ENCODE measurements at regions not wholly inside any gene's neighbourhood (a gene's known extent, or its start where the extent isn't known, plus 50 kb on each side); places are given as distances from the start of the nearest gene placed in this dataset.

GRCh38 chr10:65294329-65294728 lies 1631.5 kb upstream of the LRRTM3 start:
- no peak overlapping the region for H3K4me3 ChIP-seq
- no peak overlapping the region for H3K27ac ChIP-seq
- no peak for ATAC-seq (replicated peaks in 6 of 8)
- in situ Hi-C loops (cut with MboI; ENCODE audit: low pct_unique_long_range_greater_than_20kb in 2 of 9, low sequenced_read_pairs in 9 of 9, unreplicated experiment in 9 of 9), result no loop called here
- WGBS, 10 experiments, result 0 to 33% (median 15%) methylated on average over 1 of the region's 1 CpG; no CpG with 5 or more reads in 4 of the 10 experiments
- no peaks in the 10 kb centered on the region for H3K4me1 ChIP-seq (replicated peaks in 1 of 2)

- ATAC-seq (replicated peaks in 6 of 8), result no peak
- 21 to 100% (median 92%) methylated on average over 1 to 3 of the region's 3 CpGs; no CpG with 5 or more reads in 2 of the 10 experiments for WGBS, 10 experiments
- no peaks in the 10 kb centered on the region for H3K4me1 ChIP-seq (replicated peaks in 1 of 2)
- no peak overlapping the region for H3K4me3 ChIP-seq
- in situ Hi-C loops (cut with MboI; ENCODE audit: low pct_unique_long_range_greater_than_20kb in 2 of 9, low sequenced_read_pairs in 9 of 9, unreplicated experiment in 9 of 9), result no loop called here
- no peak overlapping the region for H3K27ac ChIP-seq
Observed at GRCh38 chr10:65301181-65301580, 1624.7 kb upstream of the LRRTM3 start.

GRCh38 chr10:65306201-65306600 lies 1619.6 kb upstream of the LRRTM3 start:
- no peak for ATAC-seq (replicated peaks in 6 of 8)
- H3K4me3 ChIP-seq, result no peak overlapping the region
- H3K27ac ChIP-seq, result no peak overlapping the region
- in situ Hi-C loops (cut with MboI; ENCODE audit: low pct_unique_long_range_greater_than_20kb in 2 of 9, low sequenced_read_pairs in 9 of 9, unreplicated experiment in 9 of 9), result no loop called here
- WGBS, 10 experiments, result 9 to 94% (median 82%) methylated on average over 2 of the region's 2 CpGs; no CpG with 5 or more reads in 1 of the 10 experiments
- H3K4me1 ChIP-seq (replicated peaks in 1 of 2), result no peaks in the 10 kb centered on the region

- in situ Hi-C loops (cut with MboI; ENCODE audit: low pct_unique_long_range_greater_than_20kb in 2 of 9, low sequenced_read_pairs in 9 of 9, unreplicated experiment in 9 of 9), result no loop called here
- no peak overlapping the region for H3K4me3 ChIP-seq
Observed at GRCh38 chr10:65312876-65313275, 1613.0 kb upstream of the LRRTM3 start.

GRCh38 chr10:65313406-65313805 lies 1612.4 kb upstream of the LRRTM3 start:
- no peaks in the 10 kb centered on the region for H3K4me1 ChIP-seq (replicated peaks in 1 of 2)
- no peak overlapping the region for H3K4me3 ChIP-seq
- H3K27ac ChIP-seq, result no peak overlapping the region
- in situ Hi-C loops (cut with MboI; ENCODE audit: low pct_unique_long_range_greater_than_20kb in 2 of 9, low sequenced_read_pairs in 9 of 9, unreplicated experiment in 9 of 9), result no loop called here
- ATAC-seq (replicated peaks in 6 of 8), result no peak
- WGBS, 10 experiments, result 24 to 100% (median 91%) methylated on average over 1 to 2 of the region's 2 CpGs; no CpG with 5 or more reads in 2 of the 10 experiments

More at GRCh38 chr10:65312876-65313275, 1613.0 kb upstream of the LRRTM3 start:
- Histone ChIP-seq H3K27ac (no peak overlapping the region), H3K4me1 (replicated peaks in 1 of 2) (no peaks in the 10 kb centered on the region)
- no peak for ATAC-seq (replicated peaks in 6 of 8)

GRCh38 chr10:65314253-65314652 lies 1611.6 kb upstream of the LRRTM3 start:
- in situ Hi-C loops (cut with MboI; ENCODE audit: low pct_unique_long_range_greater_than_20kb in 2 of 9, low sequenced_read_pairs in 9 of 9, unreplicated experiment in 9 of 9), result no loop called here
- no peak for ATAC-seq (replicated peaks in 6 of 8)
- 0 to 100% (median 91%) methylated on average over 1 to 3 of the region's 3 CpGs; no CpG with 5 or more reads in 2 of the 10 experiments for WGBS, 10 experiments
- Histone ChIP-seq H3K4me1 (replicated peaks in 1 of 2) (no peaks in the 10 kb centered on the region), H3K27ac (no peak overlapping the region), H3K4me3 (no peak overlapping the region)

GRCh38 chr10:65319493-65319892 lies 1606.3 kb upstream of the LRRTM3 start:
- Histone ChIP-seq H3K4me1 (replicated peaks in 1 of 2) (no peaks in the 10 kb centered on the region), H3K27ac (no peak overlapping the region), H3K4me3 (no peak overlapping the region)
- WGBS, 10 experiments, result 31 to 100% (median 85%) methylated on average over 1 to 5 of the region's 5 CpGs
- in situ Hi-C loops (cut with MboI; ENCODE audit: low pct_unique_long_range_greater_than_20kb in 2 of 9, low sequenced_read_pairs in 9 of 9, unreplicated experiment in 9 of 9), result no loop called here
- no peak for ATAC-seq (replicated peaks in 6 of 8)

GRCh38 chr10:65320236-65321026 lies 1605.4 kb upstream of the LRRTM3 start:
- no peaks in the 10 kb centered on the region for H3K4me1 ChIP-seq (replicated peaks in 1 of 2)
- no peak overlapping the region for H3K27ac ChIP-seq
- WGBS, 10 experiments, result 10 to 100% (median 81%) methylated on average over 1 to 3 of the region's 3 CpGs
- in situ Hi-C loops (cut with MboI; ENCODE audit: low pct_unique_long_range_greater_than_20kb in 2 of 9, low sequenced_read_pairs in 9 of 9, unreplicated experiment in 9 of 9), result no loop called here
- ATAC-seq (replicated peaks in 6 of 8), result no peak
- no peak overlapping the region for H3K4me3 ChIP-seq

- Histone ChIP-seq H3K4me3 (no peak overlapping the region), H3K4me1 (replicated peaks in 1 of 2) (no peaks in the 10 kb centered on the region), H3K27ac (no peak overlapping the region)
- 29 to 93% (median 81%) methylated on average over 2 to 5 of the region's 6 CpGs; no CpG with 5 or more reads in 2 of the 10 experiments for WGBS, 10 experiments
- in situ Hi-C loops (cut with MboI; ENCODE audit: low pct_unique_long_range_greater_than_20kb in 2 of 9, low sequenced_read_pairs in 9 of 9, unreplicated experiment in 9 of 9), result no loop called here
- no peak for ATAC-seq (replicated peaks in 6 of 8)
Observed at GRCh38 chr10:65323802-65324201, 1602.0 kb upstream of the LRRTM3 start.

- no peak overlapping the region for H3K4me3 ChIP-seq
- in situ Hi-C loops (cut with MboI; ENCODE audit: low pct_unique_long_range_greater_than_20kb in 2 of 9, low sequenced_read_pairs in 9 of 9, unreplicated experiment in 9 of 9), result no loop called here
- WGBS, 10 experiments, result 0 to 29% (median 12%) methylated on average over 1 to 2 of the region's 2 CpGs
- H3K4me1 ChIP-seq (replicated peaks in 1 of 2), result no peaks in the 10 kb centered on the region
- H3K27ac ChIP-seq, result no peak overlapping the region
- no peak for ATAC-seq (replicated peaks in 6 of 8)
Observed at GRCh38 chr10:65325913-65326312, 1599.9 kb upstream of the LRRTM3 start.

GRCh38 chr10:65328486-65328885 lies 1597.3 kb upstream of the LRRTM3 start:
- ATAC-seq (replicated peaks in 6 of 8), result no peak
- Histone ChIP-seq H3K4me1 (replicated peaks in 1 of 2) (no peaks in the 10 kb centered on the region), H3K4me3 (no peak overlapping the region), H3K27ac (no peak overlapping the region)
- in situ Hi-C loops (cut with MboI; ENCODE audit: low pct_unique_long_range_greater_than_20kb in 2 of 9, low sequenced_read_pairs in 9 of 9, unreplicated experiment in 9 of 9), result no loop called here

GRCh38 chr10:65335311-65335710 lies 1590.5 kb upstream of the LRRTM3 start:
- 20 to 100% (median 89%) methylated on average over 1 to 2 of the region's 2 CpGs; no CpG with 5 or more reads in 3 of the 10 experiments for WGBS, 10 experiments
- in situ Hi-C loops (cut with MboI; ENCODE audit: low pct_unique_long_range_greater_than_20kb in 2 of 9, low sequenced_read_pairs in 9 of 9, unreplicated experiment in 9 of 9), result no loop called here
- Histone ChIP-seq H3K4me3 (no peak overlapping the region), H3K27ac (no peak overlapping the region), H3K4me1 (replicated peaks in 1 of 2) (peaks cover 0 to 4% of the 10 kb centered on the region in 2 donors)
- ATAC-seq (replicated peaks in 6 of 8), result peak in 1 of 8 experiments; percentile 74

GRCh38 chr10:65340340-65340739 lies 1585.5 kb upstream of the LRRTM3 start:
- Histone ChIP-seq H3K27ac (no peak overlapping the region), H3K4me3 (no peak overlapping the region), H3K4me1 (replicated peaks in 1 of 2) (peaks cover 0 to 4% of the 10 kb centered on the region in 2 donors)
- in situ Hi-C loops (cut with MboI; ENCODE audit: low pct_unique_long_range_greater_than_20kb in 2 of 9, low sequenced_read_pairs in 9 of 9, unreplicated experiment in 9 of 9), result no loop called here
- no peak for ATAC-seq (replicated peaks in 6 of 8)
- WGBS, 10 experiments, result 0 to 100% (median 93%) methylated on average over 1 of the region's 1 CpG; no CpG with 5 or more reads in 2 of the 10 experiments

GRCh38 chr10:65341323-65341925 lies 1584.4 kb upstream of the LRRTM3 start:
- Histone ChIP-seq H3K27ac (no peak overlapping the region), H3K4me3 (no peak overlapping the region), H3K4me1 (replicated peaks in 1 of 2) (peaks cover 0 to 4% of the 10 kb centered on the region in 2 donors)
- ATAC-seq (replicated peaks in 6 of 8), result no peak
- in situ Hi-C loops (cut with MboI; ENCODE audit: low pct_unique_long_range_greater_than_20kb in 2 of 9, low sequenced_read_pairs in 9 of 9, unreplicated experiment in 9 of 9), result no loop called here
- 0 to 100% (median 83%) methylated on average over 1 to 4 of the region's 4 CpGs; no CpG with 5 or more reads in 1 of the 10 experiments for WGBS, 10 experiments

Measured in motor neuron (in vitro differentiated cells).